ENCODE measurements at regions not wholly inside any gene's neighbourhood (a gene's known extent, or its start where the extent isn't known, plus 50 kb on each side); places are given as distances from the start of the nearest gene placed in this dataset.

DNA sequence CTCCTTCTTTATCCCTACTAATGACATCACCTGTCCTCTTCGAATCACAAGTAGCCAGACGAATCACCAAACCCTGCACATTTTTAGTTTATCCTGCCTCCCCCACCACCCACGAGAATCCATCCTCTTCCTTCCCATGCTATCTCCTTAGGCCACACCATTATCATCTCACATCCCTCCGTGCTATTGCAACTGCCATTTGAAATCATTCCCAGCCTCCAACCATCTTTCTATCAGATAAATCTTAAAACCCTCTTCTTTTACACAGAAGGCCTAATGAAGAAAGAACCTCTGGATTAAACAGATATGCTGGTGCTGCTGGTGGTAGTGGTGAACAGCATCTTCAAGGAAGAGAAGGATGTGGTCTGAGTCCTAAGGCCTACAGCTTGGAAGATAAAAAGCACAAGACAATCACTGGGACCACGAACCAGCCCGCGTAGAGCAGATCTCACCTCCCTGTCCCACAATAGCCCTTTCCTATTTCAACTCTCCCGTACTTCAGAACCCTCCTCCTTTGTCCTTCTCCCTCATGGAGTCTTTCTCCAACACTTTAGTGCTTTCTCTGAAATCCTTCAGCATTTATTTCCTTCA is 403.1 kb downstream of the SFMBT2 start:
- H3K4me1 Mint-ChIP-seq (ENCODE audit: unreplicated experiment) = no peaks in the 10 kb centered on the region

DNA sequence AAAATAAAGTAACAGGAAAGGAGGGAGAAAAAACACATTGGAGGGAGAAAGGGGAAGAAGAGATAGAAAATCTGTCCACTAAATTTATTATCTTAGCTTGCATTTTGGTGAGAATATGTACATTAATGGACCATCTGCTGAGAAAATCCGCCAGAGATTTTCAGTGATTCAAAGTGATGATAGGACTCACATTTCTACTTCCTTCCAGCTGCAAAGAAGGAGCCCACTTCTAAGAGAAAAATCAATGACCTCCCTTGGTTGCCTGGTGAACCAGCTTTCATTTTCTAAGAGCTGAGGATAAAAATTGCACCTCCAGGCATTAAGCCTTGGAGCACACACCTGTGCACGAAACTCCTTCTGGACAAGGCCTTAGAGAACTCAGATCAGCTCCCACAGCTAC is 404.3 kb downstream of the SFMBT2 start:
- Mint-ChIP-seq H3K36me3 (no peaks in the 10 kb centered on the region), H3K9me3 (no peaks in the 10 kb centered on the region), H3K27ac (no peak overlapping the region), H3K27me3 (peaks cover 18% of the 10 kb centered on the region), H3K4me1 (ENCODE audit: unreplicated experiment) (no peaks in the 10 kb centered on the region), H3K4me3 (no peak overlapping the region)
- DNase-seq (ENCODE audit: extremely low spot score, unreplicated experiment) = no peak
- no peak for TF ChIP-seq CTCF (conservative IDR thresholded peaks at IDR 0.05)

More for the DNA sequence above, 403.1 kb downstream of the SFMBT2 start:
- H3K9me3 Mint-ChIP-seq = no peaks in the 10 kb centered on the region
- no peaks in the 10 kb centered on the region for H3K36me3 Mint-ChIP-seq
- H3K27ac Mint-ChIP-seq = no peak overlapping the region
- peaks cover 16% of the 10 kb centered on the region for H3K27me3 Mint-ChIP-seq
- no peak for TF ChIP-seq CTCF (conservative IDR thresholded peaks at IDR 0.05)
- DNase-seq (ENCODE audit: extremely low spot score, unreplicated experiment) = no peak
- no peak overlapping the region for H3K4me3 Mint-ChIP-seq

DNA sequence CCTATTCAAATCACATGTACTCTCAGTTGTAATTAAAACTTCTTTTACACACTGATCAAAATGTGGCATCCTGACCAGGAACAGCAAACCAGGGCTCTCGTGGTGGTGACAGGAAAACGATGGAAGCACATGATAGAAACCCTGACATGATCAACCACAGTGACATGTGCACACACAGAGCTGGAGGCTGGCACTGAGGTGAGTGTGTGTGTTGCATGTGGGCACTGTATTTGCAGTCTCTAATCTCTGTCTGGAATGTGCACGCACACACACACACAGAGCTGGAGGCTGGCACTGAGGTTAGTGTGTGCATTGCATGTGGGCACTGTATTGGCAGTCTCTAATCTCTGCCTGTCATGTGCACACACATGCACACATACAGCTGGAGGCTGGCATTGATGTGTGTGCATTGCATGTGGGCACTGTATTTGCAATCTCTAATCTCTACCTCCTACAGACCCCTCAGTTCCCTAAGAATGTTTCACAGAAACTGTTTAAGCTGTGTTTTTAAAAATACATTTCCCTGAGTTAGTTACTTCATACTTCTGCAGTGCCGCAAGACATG is 406.9 kb downstream of the SFMBT2 start:
- DNase-seq (ENCODE audit: extremely low spot score, unreplicated experiment) = no peak
- Mint-ChIP-seq H3K36me3 (no peaks in the 10 kb centered on the region), H3K4me1 (ENCODE audit: unreplicated experiment) (no peaks in the 10 kb centered on the region), H3K4me3 (no peak overlapping the region), H3K9me3 (no peaks in the 10 kb centered on the region), H3K27me3 (peaks cover 24% of the 10 kb centered on the region), H3K27ac (no peak overlapping the region)
- no peak for TF ChIP-seq CTCF (conservative IDR thresholded peaks at IDR 0.05)

DNA sequence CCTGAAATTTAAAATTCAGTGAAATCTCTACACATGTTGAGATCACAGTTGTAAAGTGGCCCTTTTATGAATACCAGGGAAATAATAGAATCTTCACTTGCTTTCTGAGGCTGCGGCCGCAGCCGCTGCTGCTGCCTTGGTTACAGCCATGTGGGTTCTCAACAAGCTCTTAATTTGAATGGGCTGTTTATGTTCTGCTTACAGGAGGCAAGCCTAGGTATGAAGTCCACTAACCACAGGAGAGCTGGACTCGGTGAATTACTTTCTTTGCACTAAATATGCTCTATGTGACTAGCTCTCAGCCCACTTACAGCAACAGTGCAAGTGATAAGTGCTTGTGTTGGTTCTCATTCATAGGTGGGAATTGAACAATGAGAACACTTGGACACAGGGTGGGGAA is 410.8 kb downstream of the SFMBT2 start:
- no peaks in the 10 kb centered on the region for H3K4me1 Mint-ChIP-seq (ENCODE audit: unreplicated experiment)
- TF ChIP-seq CTCF (conservative IDR thresholded peaks at IDR 0.05) = no peak
- no peaks in the 10 kb centered on the region for H3K36me3 Mint-ChIP-seq
- no peak for DNase-seq (ENCODE audit: extremely low spot score, unreplicated experiment)
- peaks cover 38% of the 10 kb centered on the region for H3K27me3 Mint-ChIP-seq
- H3K27ac Mint-ChIP-seq = no peak overlapping the region
- H3K4me3 Mint-ChIP-seq = no peak overlapping the region
- no peaks in the 10 kb centered on the region for H3K9me3 Mint-ChIP-seq

GRCh38 chr10:6999232-6999925 is 411.5 kb downstream of the SFMBT2 start:
- no peak overlapping the region for H3K4me3 Mint-ChIP-seq
- no peaks in the 10 kb centered on the region for H3K9me3 Mint-ChIP-seq
- DNase-seq (ENCODE audit: extremely low spot score, unreplicated experiment) = no peak
- peaks cover 36% of the 10 kb centered on the region for H3K27me3 Mint-ChIP-seq
- no peaks in the 10 kb centered on the region for H3K36me3 Mint-ChIP-seq
- TF ChIP-seq CTCF (conservative IDR thresholded peaks at IDR 0.05) = no peak
- no peaks in the 10 kb centered on the region for H3K4me1 Mint-ChIP-seq (ENCODE audit: unreplicated experiment)
- H3K27ac Mint-ChIP-seq = no peak overlapping the region

All from type B pancreatic cell (in vitro differentiated cells).